ENCODE measurements at regions not wholly inside any gene's neighbourhood (a gene's known extent, or its start where the extent isn't known, plus 50 kb on each side); places are given as distances from the start of the nearest gene placed in this dataset.
"Not testable (repeated sequence)": the region's sequence is repeated elsewhere in the genome, so short reads cannot be mapped to it uniquely, and the experiment has no call there.

DNA sequence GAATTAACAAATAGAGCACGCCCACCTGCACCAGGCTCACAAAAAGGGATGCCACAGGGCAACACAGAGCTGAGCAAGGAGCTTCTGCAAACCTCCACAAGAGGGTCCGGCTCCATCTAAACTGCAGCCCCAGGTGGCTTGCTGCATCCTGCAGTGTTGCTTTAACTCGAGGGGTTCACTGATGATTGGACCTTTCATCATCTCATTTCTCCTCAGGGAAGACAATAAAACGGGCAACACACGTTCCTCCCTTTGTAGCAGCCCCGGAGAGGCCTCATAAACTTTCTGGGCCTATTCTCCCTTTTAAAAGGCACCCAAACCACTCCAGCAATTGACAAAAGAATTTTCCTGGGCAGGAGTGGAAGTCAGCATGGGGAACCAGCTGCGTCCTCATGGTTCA, 161.5 kb upstream of the CDH4 start:
- no peak for DNase-seq (ENCODE audit: low read depth)
- no peak overlapping the region for H3K4me3 ChIP-seq (ENCODE audit: control insufficient read depth, low read depth, low read length)
- TF ChIP-seq, protein P1, sequence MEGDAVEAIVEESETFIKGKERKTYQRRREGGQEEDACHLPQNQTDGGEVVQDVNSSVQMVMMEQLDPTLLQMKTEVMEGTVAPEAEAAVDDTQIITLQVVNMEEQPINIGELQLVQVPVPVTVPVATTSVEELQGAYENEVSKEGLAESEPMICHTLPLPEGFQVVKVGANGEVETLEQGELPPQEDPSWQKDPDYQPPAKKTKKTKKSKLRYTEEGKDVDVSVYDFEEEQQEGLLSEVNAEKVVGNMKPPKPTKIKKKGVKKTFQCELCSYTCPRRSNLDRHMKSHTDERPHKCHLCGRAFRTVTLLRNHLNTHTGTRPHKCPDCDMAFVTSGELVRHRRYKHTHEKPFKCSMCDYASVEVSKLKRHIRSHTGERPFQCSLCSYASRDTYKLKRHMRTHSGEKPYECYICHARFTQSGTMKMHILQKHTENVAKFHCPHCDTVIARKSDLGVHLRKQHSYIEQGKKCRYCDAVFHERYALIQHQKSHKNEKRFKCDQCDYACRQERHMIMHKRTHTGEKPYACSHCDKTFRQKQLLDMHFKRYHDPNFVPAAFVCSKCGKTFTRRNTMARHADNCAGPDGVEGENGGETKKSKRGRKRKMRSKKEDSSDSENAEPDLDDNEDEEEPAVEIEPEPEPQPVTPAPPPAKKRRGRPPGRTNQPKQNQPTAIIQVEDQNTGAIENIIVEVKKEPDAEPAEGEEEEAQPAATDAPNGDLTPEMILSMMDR (conservative IDR thresholded peaks at IDR 0.05; ENCODE audit: control insufficient read depth, insufficient read depth, low read depth, low read length) = no peak

DNA sequence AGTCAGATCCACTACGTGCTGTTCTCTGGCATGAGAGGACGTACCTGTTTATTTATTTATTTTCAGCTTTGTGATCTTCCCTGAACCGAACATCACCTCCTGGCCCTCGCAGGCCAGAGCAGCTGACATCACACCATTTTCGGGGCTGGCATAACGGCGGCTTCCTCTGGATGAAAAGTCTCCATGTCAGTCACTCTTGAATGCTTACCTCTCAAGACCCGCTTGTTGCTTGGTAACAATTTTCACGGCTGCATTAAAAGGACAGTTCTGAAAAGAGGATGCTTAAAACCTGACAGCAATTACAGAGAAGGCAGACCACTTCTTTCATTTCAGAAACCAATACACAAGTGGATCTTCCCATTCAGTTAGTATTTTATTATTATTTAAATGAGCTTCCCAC, 159.8 kb upstream of the CDH4 start:
- no peak for DNase-seq (ENCODE audit: low read depth)
- TF ChIP-seq, protein P1 (conservative IDR thresholded peaks at IDR 0.05; ENCODE audit: control insufficient read depth, insufficient read depth, low read depth, low read length) = no peak
- no peak overlapping the region for H3K4me3 ChIP-seq (ENCODE audit: control insufficient read depth, low read depth, low read length)

DNA sequence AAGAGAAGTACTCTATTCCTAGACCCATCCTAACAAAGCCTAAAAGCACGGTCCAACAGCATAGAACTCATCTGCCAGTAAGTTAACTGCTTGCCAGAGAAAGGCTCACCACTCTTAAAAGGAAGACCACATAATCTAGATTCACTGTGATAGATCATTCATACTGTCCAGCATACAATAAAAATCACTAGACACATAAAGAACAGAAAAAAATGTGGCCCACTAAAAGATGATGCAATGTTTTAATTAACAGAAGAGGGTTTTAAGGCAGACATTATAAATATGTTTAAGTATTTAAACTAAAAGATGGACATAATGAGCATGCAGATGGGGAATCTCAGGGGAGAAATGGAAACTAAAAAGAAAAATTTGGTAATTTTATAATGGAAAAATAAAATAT, 157.5 kb upstream of the CDH4 start:
- no peak for DNase-seq (ENCODE audit: low read depth)
- TF ChIP-seq, protein P1 (conservative IDR thresholded peaks at IDR 0.05; ENCODE audit: control insufficient read depth, insufficient read depth, low read depth, low read length) = no peak
- no peak overlapping the region for H3K4me3 ChIP-seq (ENCODE audit: control insufficient read depth, low read depth, low read length)

DNA sequence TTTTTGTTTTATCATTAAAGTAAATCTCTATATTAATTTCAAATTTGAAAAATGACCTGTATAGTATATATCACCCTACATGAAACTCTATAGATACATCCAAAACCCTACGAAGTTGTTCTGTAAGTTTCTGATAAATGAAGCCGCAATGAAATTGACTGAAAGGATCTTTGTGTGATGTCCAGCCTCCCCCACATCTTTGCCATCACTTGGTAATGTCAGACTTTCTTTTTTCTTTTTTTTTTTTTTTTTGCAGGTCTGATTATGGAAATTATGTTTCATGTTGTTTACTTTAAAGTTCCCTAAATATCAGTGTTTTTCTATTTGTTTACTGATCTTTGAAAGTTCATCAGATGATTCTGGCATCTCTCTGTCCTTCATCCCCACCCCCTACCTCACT, 155.6 kb upstream of the CDH4 start:
- no peak for DNase-seq (ENCODE audit: low read depth)
- no peak overlapping the region for H3K4me3 ChIP-seq (ENCODE audit: control insufficient read depth, low read depth, low read length)
- TF ChIP-seq, protein P1 (conservative IDR thresholded peaks at IDR 0.05; ENCODE audit: control insufficient read depth, insufficient read depth, low read depth, low read length) = no peak

DNA sequence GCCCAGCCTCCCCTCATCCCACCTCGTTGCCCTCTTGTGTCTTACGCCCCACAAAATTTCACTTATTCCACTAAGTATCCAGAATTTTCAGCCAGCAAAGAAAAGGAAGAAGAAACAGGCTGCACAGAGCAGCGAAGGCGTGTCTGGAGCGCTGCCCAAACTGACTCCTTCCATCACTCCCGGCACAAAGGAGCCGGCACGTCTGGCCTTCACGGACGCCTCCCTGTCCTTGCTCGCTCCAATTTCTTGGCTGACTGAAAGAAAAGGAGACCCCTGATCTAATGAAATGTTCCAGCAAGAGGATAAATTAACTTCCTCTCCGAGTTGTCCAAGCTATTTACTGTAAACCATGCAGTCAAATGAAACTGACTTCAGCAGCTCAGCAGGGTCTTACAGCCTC, 152.3 kb upstream of the CDH4 start:
- no peak for DNase-seq (ENCODE audit: low read depth)
- TF ChIP-seq, protein P1 (conservative IDR thresholded peaks at IDR 0.05; ENCODE audit: control insufficient read depth, insufficient read depth, low read depth, low read length) = no peak
- no peak overlapping the region for H3K4me3 ChIP-seq (ENCODE audit: control insufficient read depth, low read depth, low read length)

DNA sequence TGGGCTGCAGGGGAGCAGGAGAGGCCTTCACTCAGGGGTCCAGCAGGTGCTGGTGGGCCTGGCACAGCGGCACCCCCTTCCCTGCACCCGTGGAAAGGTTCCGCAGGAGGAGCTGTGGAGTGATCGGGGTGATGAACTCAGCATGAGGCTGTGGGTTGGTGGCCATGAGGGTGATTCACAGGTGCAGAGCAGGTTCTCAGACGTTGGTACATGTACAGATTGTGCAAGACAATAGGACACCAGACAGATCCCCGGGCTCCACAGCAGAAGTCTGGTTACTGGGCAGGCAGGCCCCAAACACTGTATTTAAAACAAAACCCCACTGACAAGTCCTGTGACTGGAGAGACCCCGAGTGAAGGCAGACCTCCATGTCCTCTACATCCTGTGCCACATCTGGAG, 151.6 kb upstream of the CDH4 start:
- DNase-seq (ENCODE audit: low read depth) = no peak
- TF ChIP-seq, protein P1 (conservative IDR thresholded peaks at IDR 0.05; ENCODE audit: control insufficient read depth, insufficient read depth, low read depth, low read length) = no peak
- H3K4me3 ChIP-seq (ENCODE audit: control insufficient read depth, low read depth, low read length) = no peak overlapping the region

DNA sequence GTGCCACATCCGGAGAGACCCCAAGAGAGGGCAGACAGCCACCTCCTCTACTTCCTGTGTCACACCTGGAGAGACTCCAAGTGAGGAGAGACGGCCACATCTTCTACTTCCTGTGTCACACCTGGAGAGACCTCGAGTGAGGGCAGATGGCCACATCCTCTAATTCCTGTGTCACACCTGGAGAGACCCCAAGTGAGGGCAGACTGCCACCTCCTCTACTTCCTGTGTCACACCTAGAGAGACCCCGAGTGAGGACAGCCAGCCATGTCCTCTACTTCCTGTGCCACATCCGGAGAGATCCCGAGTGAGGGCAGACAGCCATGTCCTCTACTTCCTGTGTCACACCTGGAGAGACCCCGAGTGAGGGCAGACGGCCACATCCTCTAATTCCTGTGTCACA, 150.7 kb upstream of the CDH4 start:
- not testable (repeated sequence) for DNase-seq (ENCODE audit: low read depth); H3K4me3 ChIP-seq (ENCODE audit: control insufficient read depth, low read depth, low read length)

All from fibroblast of mammary gland (primary cell).